HG03095 (cell line): ENCODE measurements at regions not wholly inside any gene's neighbourhood (a gene's known extent, or its start where the extent isn't known, plus 50 kb on each side); places are given as distances from the start of the nearest gene placed in this dataset.
"Not testable (repeated sequence)": the region's sequence is repeated elsewhere in the genome, so short reads cannot be mapped to it uniquely, and the experiment has no call there.

Source experiments
- ATAC-seq: cut with Tn5 transposase; IDR thresholded peaks from one replicate; pipeline ENCODE4 v1.9.1; 2021; ENCODE audit warnings: moderate library complexity; ENCODE audit not compliant: unreplicated experiment

GRCh38 chr13:59368693-59369092, 795.0 kb downstream of the DIAPH3 start:
- no peak for ATAC-seq

- no peak for ATAC-seq
Observed at GRCh38 chr13:59371229-59371628, 792.5 kb downstream of the DIAPH3 start.

- no peak for ATAC-seq
Observed at GRCh38 chr13:59373341-59373740, 790.4 kb downstream of the DIAPH3 start.

GRCh38 chr13:59374691-59375090, 789.0 kb downstream of the DIAPH3 start:
- no peak for ATAC-seq

- ATAC-seq, result no peak
Observed at GRCh38 chr13:59384154-59384553, 779.6 kb downstream of the DIAPH3 start.

GRCh38 chr13:59391696-59392095, 772.0 kb downstream of the DIAPH3 start:
- ATAC-seq, result peak; percentile 99

- no peak for ATAC-seq
Observed at GRCh38 chr13:59392328-59392727, 771.4 kb downstream of the DIAPH3 start.

- ATAC-seq, result no peak
Observed at GRCh38 chr13:59394496-59394895, 769.2 kb downstream of the DIAPH3 start.

- ATAC-seq, result no peak
Observed at GRCh38 chr13:59398127-59398526, 765.6 kb downstream of the DIAPH3 start.

- no peak for ATAC-seq
Observed at GRCh38 chr13:59398661-59399060, 765.1 kb downstream of the DIAPH3 start.

GRCh38 chr13:59399513-59399912, 764.2 kb downstream of the DIAPH3 start:
- ATAC-seq, result no peak

- no peak for ATAC-seq
Observed at GRCh38 chr13:59404331-59404730, 759.4 kb downstream of the DIAPH3 start.

GRCh38 chr13:59407251-59407650, 756.5 kb downstream of the DIAPH3 start:
- not testable (repeated sequence) for ATAC-seq

GRCh38 chr13:59408738-59409137, 755.0 kb downstream of the DIAPH3 start:
- no peak for ATAC-seq

GRCh38 chr13:59409211-59409610, 754.5 kb downstream of the DIAPH3 start:
- ATAC-seq, result no peak

- no peak for ATAC-seq
Observed at GRCh38 chr13:59409634-59410200, 754.0 kb downstream of the DIAPH3 start.

GRCh38 chr13:59413126-59413525, 750.6 kb downstream of the DIAPH3 start:
- no peak for ATAC-seq

- ATAC-seq, result no peak
Observed at GRCh38 chr13:59414006-59414405, 749.7 kb downstream of the DIAPH3 start.

- no peak for ATAC-seq
Observed at GRCh38 chr13:59415498-59415897, 748.2 kb downstream of the DIAPH3 start.

- ATAC-seq, result no peak
Observed at GRCh38 chr13:59416561-59416960, 747.2 kb downstream of the DIAPH3 start.

- no peak for ATAC-seq
Observed at GRCh38 chr13:59422646-59423045, 741.1 kb downstream of the DIAPH3 start.

- no peak for ATAC-seq
Observed at GRCh38 chr13:59423708-59424340, 739.9 kb downstream of the DIAPH3 start.

GRCh38 chr13:59424661-59425060, 739.1 kb downstream of the DIAPH3 start:
- ATAC-seq, result no peak
